Lower lobe of right lung (tissue), 2 donors: ENCODE measurements at regions not wholly inside any gene's neighbourhood (a gene's known extent, or its start where the extent isn't known, plus 50 kb on each side); places are given as distances from the start of the nearest gene placed in this dataset.

Experiments
- ATAC-seq, 2 donors: fragments of 200-7000 bp; cut with Tn5 transposase; one replicate each; pipeline ENCODE4 v1.9.1; 2020 to 2022; ENCODE audit warnings: mild to moderate bottlenecking in 2 of 2, moderate library complexity in 2 of 2
- DNase-seq: peaks from one replicate; pipeline ENCODE4 v3.0.0-alpha.2; 2020
- H3K27ac ChIP-seq: fragments of 200-600 bp; one replicate; pipeline ENCODE4 v1.8.0; 2022
- H3K27me3 ChIP-seq: fragments of 200-600 bp; one replicate; pipeline ENCODE4 v1.8.0; 2022; ENCODE audit warnings: low read depth
- H3K36me3 ChIP-seq: fragments of 200-600 bp; one replicate; pipeline ENCODE4 v1.8.0; 2022; ENCODE audit warnings: mild to moderate bottlenecking
- H3K4me1 ChIP-seq: fragments of 200-600 bp; one replicate; pipeline ENCODE4 v1.8.0; 2022
- H3K4me3 ChIP-seq: fragments of 200-600 bp; one replicate; pipeline ENCODE4 v1.8.0; 2022; ENCODE audit warnings: mild to moderate bottlenecking
- H3K9me3 ChIP-seq: fragments of 200-600 bp; one replicate; pipeline ENCODE4 v1.8.0; 2022
- intact Hi-C: fragments of 100-400 bp; cut with DNase I; formaldehyde crosslinking; loops from one replicate; pipeline ENCODE4 v1.11.0; 2022
- TF ChIP-seq, protein P1 (sequence below): fragments of 200-600 bp; IDR thresholded peaks from one replicate; pipeline ENCODE4 v1.8.0; 2022; ENCODE audit warnings: antibody characterized with exemption, mild to moderate bottlenecking
- donor health status: DM: no; HTN: yes; CAD: no; lungs with severe emphysema.

DNA sequence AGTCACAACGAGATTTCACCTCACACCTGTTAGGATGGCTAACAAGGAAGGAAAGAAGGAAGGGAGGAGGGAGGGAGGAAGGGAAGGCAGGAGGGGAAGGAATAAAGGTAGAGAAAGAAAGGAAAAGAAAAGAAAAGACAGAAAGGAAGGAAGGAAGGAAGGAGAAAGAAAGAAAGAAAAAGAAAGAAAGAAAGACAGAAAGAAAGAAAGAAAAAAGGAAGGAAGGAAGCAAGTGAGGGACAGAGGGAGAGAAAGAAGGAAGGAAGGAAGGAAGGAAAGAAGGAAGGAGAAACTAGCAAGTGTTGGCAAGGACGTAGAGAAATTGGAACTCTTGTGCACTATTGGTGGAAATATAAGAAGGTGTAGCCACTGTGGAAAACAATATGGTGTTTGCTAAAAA lies 52.2 kb downstream of the CCDC185 start:
- no peak for ATAC-seq
- no peaks in the 10 kb centered on the region for H3K27me3 ChIP-seq
- H3K4me1 ChIP-seq = no peaks in the 10 kb centered on the region
- H3K27ac ChIP-seq = no peak overlapping the region
- intact Hi-C loops = no loop called here
- H3K9me3 ChIP-seq = peaks cover 9% of the 10 kb centered on the region
- TF ChIP-seq, protein P1, sequence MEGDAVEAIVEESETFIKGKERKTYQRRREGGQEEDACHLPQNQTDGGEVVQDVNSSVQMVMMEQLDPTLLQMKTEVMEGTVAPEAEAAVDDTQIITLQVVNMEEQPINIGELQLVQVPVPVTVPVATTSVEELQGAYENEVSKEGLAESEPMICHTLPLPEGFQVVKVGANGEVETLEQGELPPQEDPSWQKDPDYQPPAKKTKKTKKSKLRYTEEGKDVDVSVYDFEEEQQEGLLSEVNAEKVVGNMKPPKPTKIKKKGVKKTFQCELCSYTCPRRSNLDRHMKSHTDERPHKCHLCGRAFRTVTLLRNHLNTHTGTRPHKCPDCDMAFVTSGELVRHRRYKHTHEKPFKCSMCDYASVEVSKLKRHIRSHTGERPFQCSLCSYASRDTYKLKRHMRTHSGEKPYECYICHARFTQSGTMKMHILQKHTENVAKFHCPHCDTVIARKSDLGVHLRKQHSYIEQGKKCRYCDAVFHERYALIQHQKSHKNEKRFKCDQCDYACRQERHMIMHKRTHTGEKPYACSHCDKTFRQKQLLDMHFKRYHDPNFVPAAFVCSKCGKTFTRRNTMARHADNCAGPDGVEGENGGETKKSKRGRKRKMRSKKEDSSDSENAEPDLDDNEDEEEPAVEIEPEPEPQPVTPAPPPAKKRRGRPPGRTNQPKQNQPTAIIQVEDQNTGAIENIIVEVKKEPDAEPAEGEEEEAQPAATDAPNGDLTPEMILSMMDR = no peak
- H3K4me3 ChIP-seq = no peak overlapping the region
- H3K36me3 ChIP-seq = no peaks in the 10 kb centered on the region
- no peak for DNase-seq

DNA sequence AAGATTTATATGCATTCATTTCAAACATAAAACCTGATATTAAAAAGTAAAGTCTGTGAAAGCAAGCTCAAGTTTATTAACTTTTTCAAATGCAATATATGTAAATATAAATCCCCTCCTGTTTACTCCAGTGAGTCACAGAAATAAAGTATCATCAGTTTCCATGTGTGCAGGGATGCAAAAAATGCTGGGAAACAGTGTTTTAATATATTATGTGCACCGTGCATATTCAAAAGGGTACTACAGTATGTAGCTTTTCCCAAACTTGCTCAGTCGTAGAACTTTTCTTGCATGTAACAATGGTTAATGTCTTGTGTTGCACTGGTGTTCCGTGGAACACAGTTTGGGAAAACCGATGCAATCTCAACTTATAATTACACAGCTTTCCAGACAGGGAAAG lies 60.7 kb downstream of the CCDC185 start:
- Histone ChIP-seq H3K4me3 (no peak overlapping the region), H3K4me1 (no peaks in the 10 kb centered on the region), H3K27ac (no peak overlapping the region), H3K9me3 (no peaks in the 10 kb centered on the region), H3K36me3 (no peaks in the 10 kb centered on the region), H3K27me3 (no peaks in the 10 kb centered on the region)
- no peak for ATAC-seq
- intact Hi-C loops = no loop called here
- TF ChIP-seq, protein P1 = no peak
- DNase-seq = no peak

DNA sequence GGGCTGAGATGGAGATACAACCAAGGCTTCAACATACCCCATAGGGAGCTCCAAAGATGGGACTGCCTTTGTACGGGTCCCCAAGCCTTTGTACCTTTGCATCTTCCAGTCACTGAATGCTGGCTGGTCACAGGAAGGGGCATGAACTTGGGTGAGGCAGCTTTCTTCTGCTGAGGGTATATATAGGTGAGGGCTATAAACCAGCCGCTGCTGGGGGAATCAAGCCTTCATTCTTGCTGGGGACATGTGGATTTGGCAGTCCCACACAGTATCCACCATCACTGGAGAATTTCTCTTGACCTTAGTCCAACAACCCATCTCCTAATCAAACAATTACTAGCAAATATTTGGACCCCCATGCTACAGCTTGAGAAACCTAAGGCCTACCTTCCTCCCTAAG lies 61.7 kb downstream of the CCDC185 start:
- Histone ChIP-seq H3K4me3 (no peak overlapping the region), H3K36me3 (no peaks in the 10 kb centered on the region), H3K4me1 (no peaks in the 10 kb centered on the region), H3K27me3 (no peaks in the 10 kb centered on the region), H3K27ac (no peak overlapping the region), H3K9me3 (no peaks in the 10 kb centered on the region)
- no peak for DNase-seq
- intact Hi-C loops = no loop called here
- TF ChIP-seq, protein P1 = no peak
- ATAC-seq = no peak

DNA sequence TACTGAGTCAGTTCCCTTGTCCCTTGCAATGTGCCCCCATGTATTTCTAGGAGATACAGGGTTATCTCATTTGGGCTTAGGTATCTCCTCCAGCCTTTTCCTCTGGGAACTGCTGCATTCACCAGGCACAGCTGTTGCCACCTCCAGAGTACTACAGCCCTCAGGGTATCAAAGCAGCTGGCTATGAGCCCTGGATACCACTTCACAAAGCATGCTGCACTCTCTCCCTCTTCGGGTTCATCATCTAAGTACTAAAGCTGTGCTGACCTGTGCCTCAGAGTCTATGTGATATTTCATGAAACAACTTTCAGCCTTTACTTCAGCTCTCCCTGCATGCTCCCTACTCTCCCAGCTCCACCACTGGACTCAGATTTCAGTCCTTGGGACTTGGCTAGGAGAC lies 62.3 kb downstream of the CCDC185 start:
- TF ChIP-seq, protein P1 = no peak
- ATAC-seq (no peak), DNase-seq (no peak)
- intact Hi-C loops = no loop called here
- Histone ChIP-seq H3K4me3 (no peak overlapping the region), H3K9me3 (no peaks in the 10 kb centered on the region), H3K27ac (no peak overlapping the region), H3K27me3 (no peaks in the 10 kb centered on the region), H3K36me3 (no peaks in the 10 kb centered on the region), H3K4me1 (no peaks in the 10 kb centered on the region)

DNA sequence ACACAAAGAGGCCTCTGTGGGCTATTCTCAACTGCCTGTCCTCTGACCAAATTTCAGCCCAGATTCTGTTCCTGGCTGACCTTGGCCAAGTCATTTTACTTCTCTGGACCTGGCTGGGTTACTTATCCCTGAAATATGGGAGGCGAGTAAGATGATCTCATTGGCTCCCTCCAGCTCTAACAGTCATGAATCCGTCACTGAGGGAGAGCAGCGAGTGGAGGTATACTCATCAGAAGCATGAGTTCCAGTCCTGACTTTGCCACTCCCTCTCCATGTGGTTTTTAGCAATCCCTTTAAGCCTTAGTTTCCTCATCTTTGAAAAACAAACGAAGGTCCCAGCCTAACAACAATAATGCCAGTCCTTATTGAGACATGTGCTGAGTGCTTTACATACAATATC lies 63.5 kb downstream of the CCDC185 start:
- Histone ChIP-seq H3K27me3 (no peaks in the 10 kb centered on the region), H3K36me3 (no peaks in the 10 kb centered on the region), H3K4me3 (no peak overlapping the region), H3K4me1 (no peaks in the 10 kb centered on the region), H3K9me3 (no peaks in the 10 kb centered on the region), H3K27ac (no peak overlapping the region)
- intact Hi-C loops = no loop called here
- ATAC-seq (no peak), DNase-seq (no peak)
- TF ChIP-seq, protein P1 = no peak

DNA sequence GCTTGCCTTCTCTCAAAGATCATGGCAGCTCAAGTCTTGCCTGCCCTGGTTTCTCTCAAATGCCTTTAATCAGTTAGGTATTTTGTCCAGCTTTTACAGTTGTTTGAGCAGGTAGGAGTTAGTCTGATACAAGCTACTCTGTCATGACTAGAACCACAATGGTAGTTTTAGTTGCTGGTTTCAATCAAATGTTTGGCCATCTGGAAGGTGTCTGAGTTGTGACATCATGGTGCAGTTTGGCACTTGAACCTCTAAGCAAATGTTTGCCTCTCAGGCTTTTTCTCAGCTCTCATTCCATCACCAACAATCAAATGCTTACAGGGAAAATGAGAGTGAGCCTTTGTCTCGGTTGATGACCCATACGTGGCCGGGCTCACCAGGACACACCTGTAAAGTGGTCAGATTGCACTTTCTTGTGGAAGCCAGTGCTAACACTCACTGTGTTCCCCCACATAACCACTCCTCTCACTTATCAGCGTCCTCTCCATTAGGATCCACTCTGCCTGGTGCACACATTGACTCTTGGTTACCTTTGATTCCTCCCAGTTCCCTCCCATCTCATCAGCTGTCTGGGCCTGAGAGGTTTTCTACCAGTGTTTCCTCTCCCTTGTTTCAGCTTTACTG lies 67.5 kb downstream of the CCDC185 start:
- Histone ChIP-seq H3K27me3 (no peaks in the 10 kb centered on the region), H3K9me3 (no peaks in the 10 kb centered on the region)
- DNase-seq = no peak

More for the DNA sequence above, 67.5 kb downstream of the CCDC185 start:
- H3K4me3 ChIP-seq = no peak overlapping the region
- H3K27ac ChIP-seq = no peak overlapping the region
- H3K4me1 ChIP-seq = no peaks in the 10 kb centered on the region
- TF ChIP-seq, protein P1 = no peak
- ATAC-seq = peak in 1 of 2 donors; percentile 36
- H3K36me3 ChIP-seq = no peaks in the 10 kb centered on the region
- intact Hi-C loops = no loop called here
